AG09309 (cell line): ENCODE measurements at regions not wholly inside any gene's neighbourhood (a gene's known extent, or its start where the extent isn't known, plus 50 kb on each side); places are given as distances from the start of the nearest gene placed in this dataset.
A peak's percentile ranks its signal among the peaks of the same experiment; 100 is the strongest.

Source experiments
- DNase-seq: peaks from one replicate; pipeline ENCODE4 v3.0.0-alpha.2; 2010; ENCODE audit warnings: low read depth
- H3K4me3 ChIP-seq: 2 replicates; pipeline ENCODE4 v1.5.1; 2011; ENCODE audit warnings: mild to moderate bottlenecking, low read depth, low read length, moderate library complexity; ENCODE audit not compliant: control insufficient read depth
- TF ChIP-seq, protein P1 (sequence below): IDR thresholded peaks from 2 replicates; pipeline ENCODE4 v1.5.1; 2011; ENCODE audit warnings: mild to moderate bottlenecking, low read depth, low read length, inconsistent platforms; ENCODE audit not compliant: insufficient read depth, control insufficient read depth; ENCODE audit errors: missing control alignments

DNA sequence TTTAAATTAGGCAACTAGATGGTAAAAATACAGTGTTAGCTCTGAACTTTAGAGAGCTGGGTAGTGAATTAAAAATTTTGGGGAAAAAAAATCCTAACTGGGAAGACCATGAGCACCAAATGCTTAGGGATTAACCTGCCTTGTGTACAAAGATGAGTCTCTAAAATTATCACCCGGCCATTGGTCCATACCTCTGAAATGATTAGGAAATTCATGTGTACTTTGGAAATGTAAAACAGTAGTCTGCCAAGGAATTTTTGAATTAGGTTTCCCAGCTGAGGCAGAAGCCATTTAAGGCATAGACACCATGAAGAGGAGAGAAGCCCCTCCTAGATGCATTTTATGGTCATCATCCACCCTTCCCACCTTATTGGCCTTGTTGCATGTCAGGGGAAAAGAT is 670.5 kb upstream of the SALL1 start:
- H3K4me3 ChIP-seq, result no peak overlapping the region
- no peak for DNase-seq
- TF ChIP-seq, protein P1, sequence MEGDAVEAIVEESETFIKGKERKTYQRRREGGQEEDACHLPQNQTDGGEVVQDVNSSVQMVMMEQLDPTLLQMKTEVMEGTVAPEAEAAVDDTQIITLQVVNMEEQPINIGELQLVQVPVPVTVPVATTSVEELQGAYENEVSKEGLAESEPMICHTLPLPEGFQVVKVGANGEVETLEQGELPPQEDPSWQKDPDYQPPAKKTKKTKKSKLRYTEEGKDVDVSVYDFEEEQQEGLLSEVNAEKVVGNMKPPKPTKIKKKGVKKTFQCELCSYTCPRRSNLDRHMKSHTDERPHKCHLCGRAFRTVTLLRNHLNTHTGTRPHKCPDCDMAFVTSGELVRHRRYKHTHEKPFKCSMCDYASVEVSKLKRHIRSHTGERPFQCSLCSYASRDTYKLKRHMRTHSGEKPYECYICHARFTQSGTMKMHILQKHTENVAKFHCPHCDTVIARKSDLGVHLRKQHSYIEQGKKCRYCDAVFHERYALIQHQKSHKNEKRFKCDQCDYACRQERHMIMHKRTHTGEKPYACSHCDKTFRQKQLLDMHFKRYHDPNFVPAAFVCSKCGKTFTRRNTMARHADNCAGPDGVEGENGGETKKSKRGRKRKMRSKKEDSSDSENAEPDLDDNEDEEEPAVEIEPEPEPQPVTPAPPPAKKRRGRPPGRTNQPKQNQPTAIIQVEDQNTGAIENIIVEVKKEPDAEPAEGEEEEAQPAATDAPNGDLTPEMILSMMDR, result no peak

DNA sequence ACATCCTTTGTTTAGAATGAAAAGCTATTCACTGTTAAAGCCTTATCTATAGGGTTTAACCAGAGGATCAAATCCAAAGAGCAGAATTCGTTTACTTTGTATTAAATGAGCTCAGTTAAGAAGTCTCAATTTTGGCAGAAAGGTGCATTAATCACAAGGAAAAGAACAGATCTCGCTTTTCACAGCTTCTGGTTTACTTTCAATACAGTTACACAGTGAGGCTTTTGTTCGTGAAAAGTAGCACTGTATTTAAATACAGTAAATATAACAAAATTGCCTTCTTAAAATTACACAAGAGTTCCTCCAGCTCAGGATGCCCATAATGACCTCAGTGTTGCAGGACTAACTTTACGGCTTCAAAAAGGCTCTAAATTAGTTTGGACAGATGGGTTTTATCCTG is 669.1 kb upstream of the SALL1 start:
- TF ChIP-seq, protein P1, result no peak
- no peak for DNase-seq
- H3K4me3 ChIP-seq, result no peak overlapping the region

GRCh38 chr16:51818342-51818944 is 667.4 kb upstream of the SALL1 start:
- DNase-seq, result no peak
- TF ChIP-seq, protein P1, result peak; percentile 81
- no peak overlapping the region for H3K4me3 ChIP-seq

- DNase-seq, result no peak
Observed at GRCh38 chr16:51816929-51817328, 665.9 kb upstream of the SALL1 start.

GRCh38 chr16:51815523-51815922 is 664.5 kb upstream of the SALL1 start:
- H3K4me3 ChIP-seq, result no peak overlapping the region
- no peak for DNase-seq
- TF ChIP-seq, protein P1, result no peak

More at GRCh38 chr16:51816929-51817328, 665.9 kb upstream of the SALL1 start:
- TF ChIP-seq, protein P1, result no peak
- no peak overlapping the region for H3K4me3 ChIP-seq

GRCh38 chr16:51814617-51815016 is 663.5 kb upstream of the SALL1 start:
- DNase-seq, result no peak
- TF ChIP-seq, protein P1, result no peak
- H3K4me3 ChIP-seq, result no peak overlapping the region

- TF ChIP-seq, protein P1, result no peak
- H3K4me3 ChIP-seq, result no peak overlapping the region
- DNase-seq, result no peak
Observed at GRCh38 chr16:51813609-51814008, 662.5 kb upstream of the SALL1 start.
